Activated CD8-positive, alpha-beta memory T cell treated with anti-CD3 and anti-CD28 coated beads, Interleukin-2, amount 10 ng/mL, durations not matched to agents 7 days and 5 days (primary cell): ENCODE measurements at regions not wholly inside any gene's neighbourhood (a gene's known extent, or its start where the extent isn't known, plus 50 kb on each side); places are given as distances from the start of the nearest gene placed in this dataset.

ENCODE experiments used
- ATAC-seq: fragments of 150-1000 bp; cut with Tn5 transposase; one replicate; pipeline ENCODE4 v1.10.0; 2021; ENCODE audit warnings: moderate library complexity
- CTCF ChIA-PET: fragments of 350-600 bp; sonication (Branson Sonifier 250); formaldehyde crosslinking; loops from one replicate; lab custom pipeline; 2021; ENCODE audit warnings: antibody characterized with exemption; lab: Charles Lee
- DNase-seq: peaks from one replicate; pipeline ENCODE4 v3.0.0-alpha.2; 2020
- H3K27ac Mint-ChIP-seq: one replicate; pipeline ENCODE4 v1.8.0; 2021; ENCODE audit warnings: mild to moderate bottlenecking, mixed read lengths
- H3K27me3 Mint-ChIP-seq: one replicate; pipeline ENCODE4 v1.8.0; 2021; ENCODE audit warnings: mixed read lengths
- H3K36me3 Mint-ChIP-seq: one replicate; pipeline ENCODE4 v1.8.0; 2021; ENCODE audit warnings: mild to moderate bottlenecking, mixed read lengths
- H3K4me1 Mint-ChIP-seq: one replicate; pipeline ENCODE4 v1.8.0; 2021; ENCODE audit warnings: mixed read lengths
- H3K4me3 Mint-ChIP-seq: one replicate; pipeline ENCODE4 v1.8.0; 2021; ENCODE audit warnings: mild to moderate bottlenecking, moderate library complexity, mixed read lengths
- H3K9me3 Mint-ChIP-seq: one replicate; pipeline ENCODE4 v1.8.0; 2022; ENCODE audit warnings: low read depth, mixed read lengths

DNA sequence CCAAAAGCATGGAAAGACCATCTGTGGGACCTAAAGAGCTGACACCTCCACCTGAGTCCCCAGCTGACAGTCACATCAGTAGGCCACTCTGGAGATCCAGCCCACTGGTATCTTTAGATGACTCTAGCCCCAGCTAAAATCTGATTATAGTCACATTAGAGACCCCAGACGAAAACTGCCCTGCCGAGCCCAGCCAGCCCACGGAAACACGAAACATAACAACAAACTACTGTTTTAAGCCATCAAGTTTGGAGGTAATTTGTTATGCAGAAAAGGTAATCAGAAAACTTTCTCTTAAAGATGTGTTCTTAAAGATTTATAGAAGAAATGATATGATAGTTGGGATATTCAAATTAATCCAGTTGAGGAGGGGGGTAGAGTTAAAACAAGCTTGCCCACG is 175.7 kb downstream of the DHX15 start:
- ATAC-seq (no peak), DNase-seq (no peak)
- Mint-ChIP-seq H3K4me3 (no peak overlapping the region), H3K27ac (no peak overlapping the region), H3K36me3 (no peaks in the 10 kb centered on the region), H3K4me1 (no peaks in the 10 kb centered on the region), H3K27me3 (no peaks in the 10 kb centered on the region), H3K9me3 (no peaks in the 10 kb centered on the region)
- CTCF ChIA-PET: no interaction called here

DNA sequence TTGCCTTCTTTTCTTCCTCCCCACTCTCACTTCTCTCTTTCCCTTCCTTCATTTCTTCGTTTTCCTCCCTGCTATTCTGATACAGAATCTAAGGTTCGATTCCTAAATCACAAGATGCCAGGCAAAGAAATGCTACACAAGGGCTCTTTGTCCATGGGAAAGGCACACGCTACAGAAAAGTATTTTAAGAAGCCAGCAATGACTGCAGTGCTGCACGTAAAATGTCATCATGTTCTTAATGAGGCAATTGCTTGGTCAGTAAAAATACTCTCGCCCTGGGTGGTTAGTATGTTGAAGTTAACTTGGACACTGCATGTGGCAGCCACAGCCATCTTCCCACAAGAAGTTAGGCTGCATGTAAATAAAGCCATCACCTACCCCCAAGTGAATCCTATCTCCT is 178.4 kb downstream of the DHX15 start:
- no peak for DNase-seq
- no peak for ATAC-seq
- CTCF ChIA-PET: interaction anchor here (1.4 kb wide), 1 partner anchor 13 kb away, joined by 3 read pairs; no protein-coding TSS in a partner anchor
- H3K4me3 Mint-ChIP-seq: no peak overlapping the region
- no peaks in the 10 kb centered on the region for H3K27me3 Mint-ChIP-seq
- no peaks in the 10 kb centered on the region for H3K4me1 Mint-ChIP-seq
- H3K9me3 Mint-ChIP-seq: no peaks in the 10 kb centered on the region
- H3K27ac Mint-ChIP-seq: no peak overlapping the region
- H3K36me3 Mint-ChIP-seq: no peaks in the 10 kb centered on the region

DNA sequence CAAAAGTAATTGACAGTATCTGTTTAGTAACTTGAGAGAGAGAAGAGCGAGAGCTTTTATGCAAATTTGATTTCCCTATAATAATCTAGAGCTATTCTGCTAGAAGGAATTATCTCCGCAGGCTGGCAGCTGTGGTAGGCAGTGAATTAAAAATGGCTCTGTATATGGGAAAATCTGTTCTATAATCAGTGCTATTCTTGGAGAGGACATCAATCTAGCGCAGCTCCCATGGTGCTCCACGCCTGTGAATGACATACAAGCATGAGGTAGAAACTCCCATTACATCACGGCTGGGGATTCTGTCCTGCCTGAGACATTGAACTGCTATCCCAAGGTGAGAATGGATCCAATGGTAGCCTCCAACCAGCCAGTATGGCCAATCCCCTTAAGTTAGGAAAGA is 179.0 kb downstream of the DHX15 start:
- Mint-ChIP-seq H3K36me3 (no peaks in the 10 kb centered on the region), H3K27ac (no peak overlapping the region), H3K4me3 (no peak overlapping the region), H3K9me3 (no peaks in the 10 kb centered on the region), H3K4me1 (no peaks in the 10 kb centered on the region), H3K27me3 (no peaks in the 10 kb centered on the region)
- ATAC-seq (no peak), DNase-seq (no peak)
- CTCF ChIA-PET: no interaction called here

DNA sequence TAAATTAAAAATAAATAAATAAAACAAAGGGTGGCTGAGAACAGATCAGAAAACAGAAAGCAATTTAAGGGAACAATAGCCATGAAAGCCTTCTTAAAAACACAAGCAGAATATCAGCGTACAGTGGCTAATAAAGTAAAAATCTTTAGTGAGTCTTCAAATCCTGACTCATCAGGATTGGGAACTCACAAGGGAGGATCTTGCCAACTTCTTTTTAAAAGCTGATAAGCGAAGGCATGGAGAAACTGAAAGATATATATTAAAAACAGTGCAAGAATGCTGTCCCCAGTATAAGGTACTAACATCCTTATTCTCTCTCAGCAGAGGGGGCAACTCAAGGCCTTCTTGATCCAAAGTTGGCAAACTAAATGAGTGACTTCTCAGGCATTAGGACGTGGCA is 180.1 kb downstream of the DHX15 start:
- Mint-ChIP-seq H3K4me1 (no peaks in the 10 kb centered on the region), H3K27me3 (no peaks in the 10 kb centered on the region), H3K9me3 (no peaks in the 10 kb centered on the region), H3K4me3 (no peak overlapping the region), H3K27ac (no peak overlapping the region), H3K36me3 (no peaks in the 10 kb centered on the region)
- ATAC-seq (no peak), DNase-seq (no peak)
- CTCF ChIA-PET: no interaction called here

DNA sequence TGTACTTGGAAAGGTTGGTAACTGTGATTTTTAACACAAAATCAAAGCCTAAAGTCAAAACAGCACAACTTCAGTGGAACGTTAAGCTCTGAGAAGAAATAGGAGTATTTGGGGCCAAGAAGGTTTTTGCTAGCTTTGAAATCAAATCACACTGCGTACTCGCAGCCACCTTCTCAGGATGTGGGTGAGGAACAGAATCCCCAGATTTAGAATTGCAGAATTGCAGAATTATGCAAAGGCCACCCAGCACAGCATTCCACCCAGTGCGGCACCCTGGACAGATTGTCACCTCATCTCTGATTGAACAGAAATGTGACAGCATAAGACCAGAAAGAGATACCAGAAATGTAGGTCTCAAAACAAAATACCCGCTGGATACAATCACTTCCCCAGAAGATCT is 181.1 kb downstream of the DHX15 start:
- Mint-ChIP-seq H3K9me3 (no peaks in the 10 kb centered on the region), H3K36me3 (no peaks in the 10 kb centered on the region), H3K27ac (no peak overlapping the region), H3K4me3 (no peak overlapping the region), H3K27me3 (no peaks in the 10 kb centered on the region), H3K4me1 (no peaks in the 10 kb centered on the region)
- CTCF ChIA-PET: no interaction called here
- ATAC-seq (no peak), DNase-seq (no peak)

DNA sequence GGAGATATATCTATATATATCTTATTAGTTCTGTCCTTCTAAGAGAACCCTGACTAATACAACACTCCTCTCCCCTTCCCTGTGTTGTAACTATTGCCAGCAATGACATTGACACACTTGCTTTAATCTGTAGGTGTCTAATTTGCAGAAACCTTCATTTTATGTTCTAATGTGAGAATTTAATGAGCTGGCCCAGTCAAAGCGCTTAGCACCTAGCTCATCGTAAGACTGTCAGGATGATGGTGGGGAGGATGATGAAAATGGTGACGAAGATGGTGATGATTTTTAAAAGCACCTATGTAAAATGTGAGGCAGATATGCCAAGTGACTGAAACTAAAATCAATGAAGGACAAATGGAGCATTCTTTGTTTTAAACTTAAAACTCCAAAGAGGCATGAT is 183.8 kb downstream of the DHX15 start:
- ATAC-seq: no peak
- CTCF ChIA-PET: no interaction called here
- Mint-ChIP-seq H3K36me3 (no peaks in the 10 kb centered on the region), H3K9me3 (no peaks in the 10 kb centered on the region), H3K4me1 (no peaks in the 10 kb centered on the region), H3K4me3 (no peak overlapping the region), H3K27me3 (no peaks in the 10 kb centered on the region), H3K27ac (no peak overlapping the region)
- no peak for DNase-seq

DNA sequence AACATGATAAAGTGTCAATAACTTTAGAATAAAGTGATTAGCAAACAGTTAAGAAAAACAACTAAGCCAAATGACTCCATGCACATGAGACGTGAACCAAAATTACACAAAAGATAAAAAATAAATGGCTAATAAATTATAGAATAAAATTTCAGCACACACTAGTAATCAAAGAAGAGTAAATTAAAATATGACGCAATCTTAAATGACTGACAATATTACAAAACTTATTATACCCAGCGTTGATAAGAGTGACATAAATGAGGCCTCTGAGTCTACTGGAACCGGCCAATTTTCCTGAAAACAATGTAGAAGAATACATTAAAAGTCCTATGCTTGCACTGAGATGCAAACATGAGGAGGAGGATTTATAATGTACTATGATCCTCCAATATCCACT is 187.4 kb downstream of the DHX15 start:
- H3K27ac Mint-ChIP-seq: no peak overlapping the region
- H3K36me3 Mint-ChIP-seq: no peaks in the 10 kb centered on the region
- ATAC-seq (no peak), DNase-seq (no peak)
- H3K27me3 Mint-ChIP-seq: no peaks in the 10 kb centered on the region
- H3K4me3 Mint-ChIP-seq: no peak overlapping the region
- CTCF ChIA-PET: no interaction called here
- no peaks in the 10 kb centered on the region for H3K4me1 Mint-ChIP-seq
- no peaks in the 10 kb centered on the region for H3K9me3 Mint-ChIP-seq

DNA sequence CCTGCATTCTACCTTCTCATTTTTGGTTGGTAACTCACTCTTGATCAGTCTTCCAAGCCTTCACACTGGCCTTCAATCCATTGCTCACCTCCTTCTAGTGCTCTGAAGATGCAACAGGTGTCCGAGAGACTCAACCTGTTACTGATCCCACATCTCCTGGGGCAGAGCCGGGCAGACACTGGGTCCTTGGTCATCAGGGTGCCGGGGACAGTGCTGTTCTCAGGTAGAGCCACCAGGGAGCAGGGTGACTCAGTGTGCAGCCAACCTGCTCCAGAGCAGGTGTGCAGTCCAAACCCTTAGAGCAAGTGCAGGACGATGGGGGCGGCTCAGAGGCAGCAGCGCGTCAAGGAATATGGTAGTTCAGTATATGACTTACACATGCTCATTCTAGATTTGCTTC is 188.4 kb downstream of the DHX15 start:
- Mint-ChIP-seq H3K4me1 (no peaks in the 10 kb centered on the region), H3K36me3 (no peaks in the 10 kb centered on the region), H3K9me3 (no peaks in the 10 kb centered on the region), H3K27me3 (no peaks in the 10 kb centered on the region), H3K4me3 (no peak overlapping the region), H3K27ac (no peak overlapping the region)
- CTCF ChIA-PET: interaction anchor here (1.6 kb wide), 1 partner anchor 23 kb away, joined by 6 read pairs; no protein-coding TSS in a partner anchor
- ATAC-seq (no peak), DNase-seq (no peak)

DNA sequence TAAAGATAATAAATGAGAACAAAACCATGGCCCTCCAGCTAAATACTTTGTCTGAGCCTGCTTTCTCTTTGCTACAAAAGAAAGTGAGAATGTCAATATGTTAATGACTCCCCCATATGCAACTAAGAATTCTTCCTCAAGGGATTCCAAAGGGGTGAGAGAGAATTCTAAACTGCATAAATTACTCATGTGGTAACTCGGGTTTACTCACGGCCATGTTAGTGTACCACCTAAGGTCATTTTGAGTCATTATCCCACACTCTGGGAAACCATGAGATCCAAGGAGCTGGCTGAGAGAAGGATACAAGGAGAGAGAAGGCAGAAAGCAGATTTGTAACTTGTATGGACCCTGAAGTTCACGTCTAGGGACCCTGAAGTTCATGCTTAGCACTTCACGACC is 190.3 kb downstream of the DHX15 start:
- no peaks in the 10 kb centered on the region for H3K36me3 Mint-ChIP-seq
- H3K9me3 Mint-ChIP-seq: no peaks in the 10 kb centered on the region
- H3K27ac Mint-ChIP-seq: no peak overlapping the region
- DNase-seq (no peak), ATAC-seq (no peak)
- H3K4me1 Mint-ChIP-seq: no peaks in the 10 kb centered on the region
- CTCF ChIA-PET: no interaction called here
- H3K4me3 Mint-ChIP-seq: no peak overlapping the region
- H3K27me3 Mint-ChIP-seq: no peaks in the 10 kb centered on the region

DNA sequence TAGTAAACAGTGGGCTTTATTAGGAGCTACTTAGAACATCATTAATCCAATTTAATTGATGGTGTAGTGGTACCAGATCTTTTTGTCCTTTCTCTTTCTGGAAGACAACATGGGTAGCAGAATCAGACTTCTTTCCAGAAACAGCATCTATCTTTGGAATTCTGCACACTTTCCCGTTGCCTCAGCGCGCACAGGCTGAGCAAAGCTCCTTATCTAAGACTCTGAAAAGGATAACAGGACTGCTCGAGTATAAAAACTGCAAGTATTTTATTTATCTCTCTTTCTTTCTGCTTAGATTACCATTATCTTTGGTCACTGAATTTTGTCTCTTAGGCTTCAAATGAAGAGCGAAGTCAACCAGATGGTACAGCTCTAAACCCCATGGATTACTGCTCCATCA is 191.7 kb downstream of the DHX15 start:
- Mint-ChIP-seq H3K4me1 (no peaks in the 10 kb centered on the region), H3K9me3 (no peaks in the 10 kb centered on the region), H3K4me3 (no peak overlapping the region), H3K36me3 (no peaks in the 10 kb centered on the region), H3K27ac (no peak overlapping the region), H3K27me3 (no peaks in the 10 kb centered on the region)
- DNase-seq (no peak), ATAC-seq (no peak)
- CTCF ChIA-PET: no interaction called here

DNA sequence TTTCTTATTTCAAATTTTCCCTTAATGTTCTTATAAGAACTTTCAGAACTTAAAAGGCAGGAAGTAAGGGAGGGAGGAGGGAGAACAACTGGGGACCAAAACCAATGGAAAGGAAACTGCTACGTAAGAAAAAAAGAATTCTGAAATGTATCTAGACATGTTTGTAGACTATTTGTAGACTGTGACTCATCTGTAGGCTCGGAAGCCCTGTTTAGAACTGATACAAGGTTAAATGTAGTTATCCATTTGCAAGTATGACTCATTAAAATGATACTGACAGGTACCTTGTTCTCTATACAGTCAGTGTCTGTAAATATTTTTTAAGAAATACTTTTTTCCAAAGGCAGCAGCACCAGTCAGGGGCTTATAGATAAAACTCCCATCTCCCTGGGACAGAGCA is 202.0 kb downstream of the DHX15 start:
- no peak overlapping the region for H3K27ac Mint-ChIP-seq
- H3K36me3 Mint-ChIP-seq: no peaks in the 10 kb centered on the region
- CTCF ChIA-PET: no interaction called here
- no peaks in the 10 kb centered on the region for H3K4me1 Mint-ChIP-seq
- no peak overlapping the region for H3K4me3 Mint-ChIP-seq
- DNase-seq: no peak
- no peaks in the 10 kb centered on the region for H3K9me3 Mint-ChIP-seq
- no peaks in the 10 kb centered on the region for H3K27me3 Mint-ChIP-seq
- no peak for ATAC-seq

DNA sequence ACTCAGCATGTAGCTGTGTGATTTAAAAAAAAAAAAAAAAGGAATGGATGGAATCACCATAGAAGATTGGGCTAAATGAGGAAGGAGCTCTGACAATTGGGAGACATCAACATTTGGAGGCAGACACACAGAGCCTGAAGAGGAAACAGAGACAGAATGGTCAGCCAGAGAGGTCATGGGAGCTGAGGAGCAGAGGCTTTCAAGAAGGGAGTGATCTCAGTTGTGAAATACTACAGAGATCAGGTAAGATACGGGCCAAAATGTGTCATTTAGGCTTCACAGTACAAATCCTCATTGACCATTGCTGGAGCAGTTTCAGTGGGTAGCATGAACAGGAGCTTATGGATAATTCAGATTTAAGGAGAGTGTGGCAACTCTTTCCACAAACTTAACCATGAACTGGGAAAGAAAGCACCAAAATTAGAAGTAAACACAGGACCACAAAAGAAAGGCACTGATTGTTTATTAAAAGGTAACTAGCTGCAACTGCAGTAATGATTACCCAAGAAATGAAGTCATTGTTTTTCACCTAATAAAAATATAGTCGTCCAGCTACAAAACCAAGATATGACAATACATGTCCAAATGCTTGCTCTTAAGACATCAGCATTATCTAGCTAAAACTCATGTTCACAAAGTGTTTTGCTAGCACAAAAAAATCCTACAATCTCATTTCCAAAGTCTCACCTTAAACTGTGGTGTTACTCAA is 203.2 kb downstream of the DHX15 start:
- H3K4me3 Mint-ChIP-seq: no peak overlapping the region
- no peaks in the 10 kb centered on the region for H3K9me3 Mint-ChIP-seq
- DNase-seq (no peak), ATAC-seq (no peak)
- H3K4me1 Mint-ChIP-seq: no peaks in the 10 kb centered on the region
- no peaks in the 10 kb centered on the region for H3K27me3 Mint-ChIP-seq
- CTCF ChIA-PET: no interaction called here
- H3K27ac Mint-ChIP-seq: no peak overlapping the region
- H3K36me3 Mint-ChIP-seq: no peaks in the 10 kb centered on the region

DNA sequence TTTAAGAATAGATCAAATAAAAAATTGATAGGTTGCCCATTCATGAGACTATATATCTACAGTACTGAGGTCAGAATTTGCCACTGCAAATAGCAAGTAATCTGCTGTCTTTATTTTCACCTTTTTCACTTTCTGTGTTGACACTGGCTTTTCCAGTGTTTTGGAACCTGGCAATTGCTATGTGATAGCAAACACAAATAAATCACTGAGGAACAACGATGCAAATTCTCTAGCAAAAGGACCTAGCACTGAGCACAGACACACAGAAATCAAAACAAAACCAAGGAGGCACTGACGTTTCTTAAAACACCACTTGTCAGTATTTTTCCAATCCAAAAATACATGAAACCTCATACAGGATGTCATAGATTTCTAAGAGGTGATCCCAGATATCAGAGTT is 210.7 kb downstream of the DHX15 start:
- Mint-ChIP-seq H3K9me3 (no peaks in the 10 kb centered on the region), H3K4me1 (no peaks in the 10 kb centered on the region), H3K4me3 (no peak overlapping the region), H3K27ac (no peak overlapping the region), H3K36me3 (no peaks in the 10 kb centered on the region), H3K27me3 (no peaks in the 10 kb centered on the region)
- no peak for ATAC-seq
- DNase-seq: no peak
- CTCF ChIA-PET: no interaction called here

DNA sequence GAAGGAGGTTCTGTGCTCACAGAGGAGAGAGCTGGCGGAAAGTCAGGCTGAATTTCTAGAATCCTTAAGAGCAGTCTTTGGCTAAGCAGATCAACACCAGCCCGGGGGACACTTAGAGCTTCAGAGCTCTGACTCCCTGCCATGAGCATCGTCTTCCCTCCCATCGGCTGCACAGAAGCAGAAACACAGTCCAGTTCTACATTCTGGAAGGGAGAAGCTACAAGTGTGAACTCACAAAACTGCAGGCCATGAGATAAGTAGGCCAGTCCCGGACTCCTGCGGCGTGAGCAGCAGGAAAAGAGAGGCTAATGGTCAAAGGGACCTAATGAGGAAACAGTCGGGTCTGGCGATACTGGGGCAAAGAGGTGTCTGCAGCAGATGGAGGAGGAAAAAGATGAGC is 211.5 kb downstream of the DHX15 start:
- Mint-ChIP-seq H3K9me3 (no peaks in the 10 kb centered on the region), H3K4me1 (no peaks in the 10 kb centered on the region), H3K36me3 (no peaks in the 10 kb centered on the region), H3K4me3 (no peak overlapping the region), H3K27ac (no peak overlapping the region), H3K27me3 (no peaks in the 10 kb centered on the region)
- DNase-seq (no peak), ATAC-seq (no peak)
- CTCF ChIA-PET: no interaction called here

DNA sequence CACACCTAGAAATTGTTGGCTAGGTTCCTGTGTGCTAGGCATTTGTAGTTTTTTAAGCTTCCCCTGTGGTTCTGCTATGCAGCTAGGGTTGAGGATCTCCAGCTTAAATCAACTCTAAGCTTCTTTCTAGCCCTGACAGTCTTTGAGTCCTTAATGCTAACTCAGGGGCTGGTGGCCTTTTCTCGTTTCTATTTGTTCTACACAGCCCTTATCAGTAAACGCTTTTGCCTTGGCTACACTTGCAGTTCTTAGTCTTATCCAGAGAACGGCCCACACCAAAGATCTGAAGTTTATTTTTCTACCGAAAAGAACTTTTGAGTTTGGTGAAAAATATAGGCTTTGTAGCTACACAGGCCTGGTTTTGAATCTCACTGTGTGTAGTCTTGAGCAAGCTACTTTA is 212.0 kb downstream of the DHX15 start:
- CTCF ChIA-PET: no interaction called here
- ATAC-seq (no peak), DNase-seq (no peak)
- H3K4me1 Mint-ChIP-seq: no peaks in the 10 kb centered on the region
- H3K27ac Mint-ChIP-seq: no peak overlapping the region
- H3K4me3 Mint-ChIP-seq: no peak overlapping the region
- no peaks in the 10 kb centered on the region for H3K36me3 Mint-ChIP-seq
- H3K9me3 Mint-ChIP-seq: no peaks in the 10 kb centered on the region
- H3K27me3 Mint-ChIP-seq: no peaks in the 10 kb centered on the region
